ENCODE measurements at regions not wholly inside any gene's neighbourhood (a gene's known extent, or its start where the extent isn't known, plus 50 kb on each side); places are given as distances from the start of the nearest gene placed in this dataset.

GRCh38 chr4:10346023-10346422 is 111.2 kb downstream of the ZNF518B start:
- no peak for TF ChIP-seq CTCF (IDR thresholded peaks at IDR 0.05 in 8 of 11, conservative IDR thresholded peaks at IDR 0.05 in 3 of 11)
- TF ChIP-seq POLR2AphosphoS5 (IDR thresholded peaks at IDR 0.05), result no peak

All from spleen (tissue), 7 donors.